HepG2 (cell line): ENCODE measurements at regions not wholly inside any gene's neighbourhood (a gene's known extent, or its start where the extent isn't known, plus 50 kb on each side); places are given as distances from the start of the nearest gene placed in this dataset.

ENCODE experiments used
- ATAC-seq: fragments of 200-7000 bp; cut with Tn5 transposase; 3 replicates; pipeline ENCODE4 v1.9.1; 2020; ENCODE audit warnings: mild to moderate bottlenecking, moderate library complexity
- BruUV-seq: library from RNA; stranded (reverse); fragments of 400-500 nt; replicated peaks from 2 replicates; lab custom pipeline; 2021; lab: Mats Ljungman, UMichigan
- CTCF ChIA-PET: fragments of 300-600 bp; formaldehyde crosslinking; extraction: SDS; loops from one replicate; lab custom pipeline; 2021; ENCODE audit warnings: low total read pairs, inconsistent platforms, low intra/inter-chr PET ratio; lab: Yijun Ruan, JAX
- POLR2A ChIA-PET: fragments of 350-600 bp; sonication (Branson Sonifier 250); formaldehyde crosslinking; loops from one replicate; lab custom pipeline; 2020; ENCODE audit warnings: antibody characterized with exemption, inconsistent platforms; lab: Yijun Ruan, JAX
- DNase-seq: peaks from one replicate; pipeline ENCODE4 v3.0.0-alpha.2; 2015; ENCODE audit warnings: low spot score
- FAIRE-seq: peaks from 3 replicates; lab custom pipeline; 2011; peaks lifted over from hg19 to GRCh38; lab: Jason Lieb, UNC
- H2AFZ ChIP-seq: one replicate; pipeline ENCODE4 v1.6.1; 2011; ENCODE audit warnings: low read length, inconsistent platforms
- H3K27ac ChIP-seq: fragments of 300-600 bp; 3 replicates; pipeline ENCODE4 v1.8.0; 2011; ENCODE audit warnings: mixed run types, mild to moderate bottlenecking, mixed read lengths, low read length, inconsistent platforms; ENCODE audit not compliant: insufficient read depth; ENCODE audit errors: extremely low read length
- H3K27me3 ChIP-seq, 2 experiments: fragments of 200-600 bp in 1 of 2; 2 replicates in 1 of 2; 3 replicates in 1 of 2; pipeline versions ENCODE4 v1.6.0 to v1.8.0; 2011; ENCODE audit warnings: low read length in 2 of 2, mild to moderate bottlenecking in 2 of 2, moderate library complexity in 2 of 2, inconsistent platforms in 1 of 2; ENCODE audit not compliant: insufficient read depth in 2 of 2, control insufficient read depth in 1 of 2
- H3K36me3 ChIP-seq, 2 experiments: fragments of 200-600 bp in 1 of 2; replicated peaks in 1 of 2; 2 replicates in 1 of 2; 3 replicates in 1 of 2; pipeline versions ENCODE4 v1.5.1 to v1.8.0; 2011; ENCODE audit warnings: low read length in 2 of 2, inconsistent platforms in 1 of 2; ENCODE audit not compliant: insufficient read depth in 2 of 2, control insufficient read depth in 1 of 2
- H3K4me1 ChIP-seq: 2 replicates; pipeline ENCODE4 v1.5.1; 2012; ENCODE audit warnings: low read length, inconsistent platforms; ENCODE audit not compliant: insufficient read depth
- H3K4me2 ChIP-seq: 2 replicates; pipeline ENCODE4 v1.6.0; 2011; ENCODE audit warnings: low read depth, low read length, inconsistent platforms
- H3K4me3 ChIP-seq, 3 experiments: fragments of 200-600 bp in 1 of 3; sonication (generic), shearing (Covaris generic) in 1 of 3; replicated peaks in 1 of 3; 2 replicates each; pipeline ENCODE4 v1.5.1; 2011 to 2016; ENCODE audit warnings: low read length in 3 of 3, inconsistent platforms in 2 of 3, low read depth in 2 of 3, mild to moderate bottlenecking in 2 of 3, control low read depth in 1 of 3, mixed read lengths in 1 of 3; ENCODE audit not compliant: insufficient read depth in 1 of 3
- H3K79me2 ChIP-seq: one replicate; pipeline ENCODE4 v1.6.1; 2011; ENCODE audit warnings: low read length, inconsistent platforms; ENCODE audit not compliant: insufficient read depth
- H3K9ac ChIP-seq: 2 replicates; pipeline ENCODE4 v1.6.0; 2011; ENCODE audit warnings: mild to moderate bottlenecking, low read depth, low read length, inconsistent platforms; ENCODE audit not compliant: insufficient read depth
- H3K9me3 ChIP-seq: 2 replicates; pipeline ENCODE4 v1.5.1; 2012; ENCODE audit warnings: mild to moderate bottlenecking, low read length
- H4K20me1 ChIP-seq: 2 replicates; pipeline ENCODE4 v1.6.0; 2011; ENCODE audit warnings: inconsistent platforms, mild to moderate bottlenecking, low read length, moderate library complexity; ENCODE audit not compliant: insufficient read depth
- FOXK2 ChIP-seq: fragments of 450-650 bp; IDR thresholded peaks from 2 replicates; pipeline ENCODE4 v1.6.1; 2016
- MEF2D ChIP-seq: sonication (generic); formaldehyde crosslinking; IDR thresholded peaks from 2 replicates; pipeline ENCODE4 v1.5.1; 2020; ENCODE audit warnings: mild to moderate bottlenecking, missing genetic modification reagents
- SOX13 ChIP-seq, 3 experiments: fragments of 450-650 bp in 1 of 3; sonication (generic) in 1 of 3; formaldehyde crosslinking in 1 of 3; IDR thresholded peaks in 2 of 3; conservative IDR thresholded peaks in 1 of 3; 2 replicates each; pipeline versions ENCODE4 v1.5.0 to v1.6.1; 2016 to 2020; ENCODE audit warnings: antibody characterized with exemption in 1 of 3, mild to moderate bottlenecking in 1 of 3, missing compliant biosample characterization in 1 of 3, missing genetic modification reagents in 1 of 3, moderate library complexity in 1 of 3
- SRSF9 ChIP-seq: fragments of 200-400 bp; formaldehyde crosslinking; IDR thresholded peaks from 2 replicates; pipeline ENCODE4 v1.6.1; 2018; ENCODE audit warnings: borderline replicate concordance, mild to moderate bottlenecking, low read depth, low read length; ENCODE audit not compliant: insufficient read depth, poor library complexity, severe bottlenecking
- TGIF2 ChIP-seq: IDR thresholded peaks from 2 replicates; pipeline ENCODE4 v1.6.1; 2016; ENCODE audit warnings: control low read depth, missing compliant biosample characterization
- TRIM24 ChIP-seq: sonication (generic); formaldehyde crosslinking; IDR thresholded peaks from 2 replicates; pipeline ENCODE4 v1.8.0; 2022; ENCODE audit warnings: mild to moderate bottlenecking, missing genetic modification reagents
- ZNF281 ChIP-seq: sonication (generic); formaldehyde crosslinking; IDR thresholded peaks from 2 replicates; pipeline ENCODE4 v1.4.0; 2020; ENCODE audit warnings: missing genetic modification reagents, borderline replicate concordance
- ZNF33B ChIP-seq: sonication (generic); formaldehyde crosslinking; IDR thresholded peaks from 2 replicates; pipeline ENCODE4 v1.5.1; 2020; ENCODE audit warnings: mild to moderate bottlenecking, missing genetic modification reagents
- ZNF691 ChIP-seq: sonication (generic); formaldehyde crosslinking; IDR thresholded peaks from 2 replicates; pipeline ENCODE4 v1.4.0; 2020; ENCODE audit warnings: missing genetic modification reagents, low read depth, mild to moderate bottlenecking, borderline replicate concordance
- ZNF75D ChIP-seq: sonication (generic); formaldehyde crosslinking; IDR thresholded peaks from 2 replicates; pipeline ENCODE4 v1.8.1; 2023; ENCODE audit warnings: missing genetic modification reagents, mild to moderate bottlenecking, borderline replicate concordance
- ZSCAN20 ChIP-seq: sonication (generic); formaldehyde crosslinking; IDR thresholded peaks from 2 replicates; pipeline ENCODE4 v1.4.0; 2020; ENCODE audit warnings: missing genetic modification reagents, mild to moderate bottlenecking, borderline replicate concordance
- WGBS: methylation state at CpG from one replicate; pipeline ENCODE4 v1.1.6; 2017; ENCODE audit warnings: low lambda C conversion rate; 5-methylcytosine and 5-hydroxymethylcytosine counted together
- in situ Hi-C: cut with HindIII; loops from 2 replicates; pipeline ENCODE4 v1.10.0; 2017; ENCODE audit warnings: low pct_unique_long_range_greater_than_20kb; ENCODE audit not compliant: extremely low pct_ligation_motif_present
- intact Hi-C: fragments of 100-400 bp; cut with micrococcal nuclease; formaldehyde crosslinking; loops from one replicate; pipeline ENCODE4 v1.10.0; 2022; ENCODE audit not compliant: unreplicated experiment
- TF ChIP-seq, protein P1 (sequence below): sonication (generic); formaldehyde crosslinking; IDR thresholded peaks from 2 replicates; pipeline ENCODE4 v1.8.0; 2022; ENCODE audit warnings: mild to moderate bottlenecking, missing genetic modification reagents, moderate library complexity
- TF ChIP-seq, protein P2 (sequence below): sonication (generic); formaldehyde crosslinking; IDR thresholded peaks from 2 replicates; pipeline ENCODE4 v1.5.0; 2020; ENCODE audit warnings: missing genetic modification reagents, mild to moderate bottlenecking, borderline replicate concordance

GRCh38 chr7:56479136-56479535, 362.9 kb upstream of the NUPR2 start:
- POLR2A ChIA-PET, result no interaction called here
- no peak for FAIRE-seq

More at GRCh38 chr7:56479136-56479535, 362.9 kb upstream of the NUPR2 start:
- Histone ChIP-seq H3K9ac (no peak overlapping the region), H2AFZ (no peak overlapping the region), H3K9me3 (peaks cover 93% of the 10 kb centered on the region), H3K36me3 (no peaks in the 10 kb centered on the region), H4K20me1 (no peaks in the 10 kb centered on the region), H3K27me3 (no peaks in the 10 kb centered on the region), H3K4me3 (no peak overlapping the region), H3K4me1 (no peaks in the 10 kb centered on the region), H3K4me2 (no peak overlapping the region), H3K27ac (no peak overlapping the region), H3K79me2 (no peaks in the 10 kb centered on the region)
- ATAC-seq, result no peak
- in situ Hi-C loops (no loop called here), intact Hi-C loops (no loop called here)
- no peak for DNase-seq
- BruUV-seq, result no TSS peak
- 0% methylated on average over 2 of the region's 2 CpGs for WGBS
- CTCF ChIA-PET, result no interaction called here
- TF ChIP-seq ZSCAN20 (CRISPR knock-in tag) (no peak), ZNF33B (no peak), FOXK2 (no peak), MEF2D (no peak), ZNF75D (CRISPR knock-in tag) (no peak), ZNF281 (CRISPR knock-in tag) (no peak), ZNF691 (CRISPR knock-in tag) (no peak), SRSF9 (no peak), TGIF2 (no peak), SOX13 (IDR thresholded peaks at IDR 0.05) (no peak), SOX13 (CRISPR knock-in tag; conservative IDR thresholded peaks at IDR 0.05 in 1 of 2, IDR thresholded peaks at IDR 0.05 in 1 of 2) (no peak), TRIM24 (CRISPR knock-in tag) (no peak)
- TF ChIP-seq, protein P1, sequence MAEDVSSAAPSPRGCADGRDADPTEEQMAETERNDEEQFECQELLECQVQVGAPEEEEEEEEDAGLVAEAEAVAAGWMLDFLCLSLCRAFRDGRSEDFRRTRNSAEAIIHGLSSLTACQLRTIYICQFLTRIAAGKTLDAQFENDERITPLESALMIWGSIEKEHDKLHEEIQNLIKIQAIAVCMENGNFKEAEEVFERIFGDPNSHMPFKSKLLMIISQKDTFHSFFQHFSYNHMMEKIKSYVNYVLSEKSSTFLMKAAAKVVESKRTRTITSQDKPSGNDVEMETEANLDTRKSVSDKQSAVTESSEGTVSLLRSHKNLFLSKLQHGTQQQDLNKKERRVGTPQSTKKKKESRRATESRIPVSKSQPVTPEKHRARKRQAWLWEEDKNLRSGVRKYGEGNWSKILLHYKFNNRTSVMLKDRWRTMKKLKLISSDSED (CRISPR knock-in tag), result no peak
- TF ChIP-seq, protein P2, sequence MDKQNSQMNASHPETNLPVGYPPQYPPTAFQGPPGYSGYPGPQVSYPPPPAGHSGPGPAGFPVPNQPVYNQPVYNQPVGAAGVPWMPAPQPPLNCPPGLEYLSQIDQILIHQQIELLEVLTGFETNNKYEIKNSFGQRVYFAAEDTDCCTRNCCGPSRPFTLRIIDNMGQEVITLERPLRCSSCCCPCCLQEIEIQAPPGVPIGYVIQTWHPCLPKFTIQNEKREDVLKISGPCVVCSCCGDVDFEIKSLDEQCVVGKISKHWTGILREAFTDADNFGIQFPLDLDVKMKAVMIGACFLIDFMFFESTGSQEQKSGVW (CRISPR knock-in tag), result no peak
